ENCODE measurements at regions not wholly inside any gene's neighbourhood (a gene's known extent, or its start where the extent isn't known, plus 50 kb on each side); places are given as distances from the start of the nearest gene placed in this dataset.

GRCh38 chrX:148382983-148383382 lies 117.4 kb upstream of the AFF2 start:
- Mint-ChIP-seq H3K27me3 (no peaks in the 10 kb centered on the region), H3K9me3 (no peaks in the 10 kb centered on the region), H3K36me3 (no peaks in the 10 kb centered on the region), H3K27ac (no peak overlapping the region), H3K4me3 (no peak overlapping the region), H3K4me1 (peaks cover 10 to 24% (median 15%) of the 10 kb centered on the region in 3 donors)
- DNase-seq: no peak
- ATAC-seq (ENCODE audit: low read depth in 2 of 2): no peak

GRCh38 chrX:148385471-148385870 lies 114.9 kb upstream of the AFF2 start:
- Mint-ChIP-seq H3K27ac (no peak overlapping the region), H3K27me3 (no peaks in the 10 kb centered on the region), H3K4me1 (peaks cover 5 to 28% (median 11%) of the 10 kb centered on the region in 3 donors), H3K9me3 (no peaks in the 10 kb centered on the region), H3K4me3 (no peak overlapping the region), H3K36me3 (no peaks in the 10 kb centered on the region)
- ATAC-seq (ENCODE audit: low read depth in 2 of 2) (no peak), DNase-seq (no peak)

GRCh38 chrX:148389629-148390028 lies 110.8 kb upstream of the AFF2 start:
- H3K27ac Mint-ChIP-seq: peak overlapping the region in 4 of 6 donors; percentile 3 to 17 (median 10)
- H3K9me3 Mint-ChIP-seq: peaks cover 0 to 2% (median 0%) of the 10 kb centered on the region in 7 donors
- H3K4me3 Mint-ChIP-seq: peak overlapping the region in 2 of 8 donors; percentile 3 to 70
- DNase-seq (no peak), ATAC-seq (ENCODE audit: low read depth in 2 of 2) (peak in 1 of 2 donors; percentile 37)
- peaks cover 5 to 12% (median 6%) of the 10 kb centered on the region in 3 donors for H3K4me1 Mint-ChIP-seq
- no peaks in the 10 kb centered on the region for H3K27me3 Mint-ChIP-seq
- H3K36me3 Mint-ChIP-seq: no peaks in the 10 kb centered on the region

GRCh38 chrX:148412006-148412405 lies 88.4 kb upstream of the AFF2 start:
- H3K4me3 Mint-ChIP-seq: no peak overlapping the region

GRCh38 chrX:148416142-148416541 lies 84.3 kb upstream of the AFF2 start:
- peak; percentile 31 for DNase-seq
- Mint-ChIP-seq H3K36me3 (no peaks in the 10 kb centered on the region), H3K27ac (peak overlapping the region in 3 of 6 donors; percentile 35 to 86 (median 45)), H3K27me3 (peaks cover 0 to 11% (median 4%) of the 10 kb centered on the region in 3 donors), H3K9me3 (peaks cover 0 to 11% (median 2%) of the 10 kb centered on the region in 7 donors), H3K4me1 (peaks cover 0 to 16% (median 6%) of the 10 kb centered on the region in 3 donors), H3K4me3 (peak overlapping the region in 1 of 8 donors; percentile 45)
- ATAC-seq (ENCODE audit: low read depth in 2 of 2): peak; percentile 94 to 96

More at GRCh38 chrX:148412006-148412405, 88.4 kb upstream of the AFF2 start:
- no peak overlapping the region for H3K27ac Mint-ChIP-seq
- H3K4me1 Mint-ChIP-seq: peaks cover 0 to 12% (median 6%) of the 10 kb centered on the region in 3 donors
- H3K9me3 Mint-ChIP-seq: peaks cover 0 to 5% (median 0%) of the 10 kb centered on the region in 7 donors
- H3K36me3 Mint-ChIP-seq: no peaks in the 10 kb centered on the region
- no peak for DNase-seq
- H3K27me3 Mint-ChIP-seq: peaks cover 0 to 20% (median 15%) of the 10 kb centered on the region in 3 donors
- no peak for ATAC-seq (ENCODE audit: low read depth in 2 of 2)

GRCh38 chrX:148416931-148417330 lies 83.5 kb upstream of the AFF2 start:
- Mint-ChIP-seq H3K36me3 (no peaks in the 10 kb centered on the region), H3K9me3 (peaks cover 0 to 11% (median 2%) of the 10 kb centered on the region in 7 donors), H3K4me3 (no peak overlapping the region), H3K4me1 (peaks cover 0 to 16% (median 6%) of the 10 kb centered on the region in 3 donors), H3K27me3 (peaks cover 0 to 8% (median 4%) of the 10 kb centered on the region in 3 donors), H3K27ac (peak overlapping the region in 2 of 6 donors; percentile 45 to 86)
- no peak for ATAC-seq (ENCODE audit: low read depth in 2 of 2)
- no peak for DNase-seq

GRCh38 chrX:148417934-148418333 lies 82.5 kb upstream of the AFF2 start:
- no peak overlapping the region for H3K27ac Mint-ChIP-seq
- H3K9me3 Mint-ChIP-seq: peaks cover 0 to 7% (median 2%) of the 10 kb centered on the region in 7 donors
- DNase-seq: no peak
- H3K4me3 Mint-ChIP-seq: no peak overlapping the region
- no peaks in the 10 kb centered on the region for H3K27me3 Mint-ChIP-seq
- ATAC-seq (ENCODE audit: low read depth in 2 of 2): peak; percentile 20 to 24
- H3K4me1 Mint-ChIP-seq: peaks cover 0 to 16% (median 6%) of the 10 kb centered on the region in 3 donors
- H3K36me3 Mint-ChIP-seq: no peaks in the 10 kb centered on the region

- H3K36me3 Mint-ChIP-seq: no peaks in the 10 kb centered on the region
- H3K27ac Mint-ChIP-seq: no peak overlapping the region
- ATAC-seq (ENCODE audit: low read depth in 2 of 2) (no peak), DNase-seq (no peak)
- peaks cover 0 to 7% (median 2%) of the 10 kb centered on the region in 7 donors for H3K9me3 Mint-ChIP-seq
- H3K4me3 Mint-ChIP-seq: no peak overlapping the region
- peaks cover 0 to 4% (median 0%) of the 10 kb centered on the region in 3 donors for H3K4me1 Mint-ChIP-seq
- H3K27me3 Mint-ChIP-seq: peaks cover 0 to 1% (median 0%) of the 10 kb centered on the region in 3 donors
Observed at GRCh38 chrX:148422526-148422925, 77.9 kb upstream of the AFF2 start.

GRCh38 chrX:148424570-148424969 lies 75.8 kb upstream of the AFF2 start:
- Mint-ChIP-seq H3K9me3 (peaks cover 0 to 1% (median 0%) of the 10 kb centered on the region in 7 donors), H3K4me3 (no peak overlapping the region), H3K27ac (no peak overlapping the region), H3K36me3 (no peaks in the 10 kb centered on the region), H3K27me3 (peaks cover 0 to 3% (median 0%) of the 10 kb centered on the region in 3 donors), H3K4me1 (no peaks in the 10 kb centered on the region)
- no peak for ATAC-seq (ENCODE audit: low read depth in 2 of 2)
- DNase-seq: no peak

- H3K9me3 Mint-ChIP-seq: peaks cover 0 to 1% (median 0%) of the 10 kb centered on the region in 7 donors
- no peaks in the 10 kb centered on the region for H3K36me3 Mint-ChIP-seq
- DNase-seq (no peak), ATAC-seq (ENCODE audit: low read depth in 2 of 2) (no peak)
- H3K27me3 Mint-ChIP-seq: peaks cover 0 to 3% (median 0%) of the 10 kb centered on the region in 3 donors
- H3K4me1 Mint-ChIP-seq: no peaks in the 10 kb centered on the region
- peak overlapping the region in 1 of 6 donors; percentile 65 for H3K27ac Mint-ChIP-seq
- H3K4me3 Mint-ChIP-seq: no peak overlapping the region
Observed at GRCh38 chrX:148426467-148426866, 74.0 kb upstream of the AFF2 start.

- DNase-seq (no peak), ATAC-seq (ENCODE audit: low read depth in 2 of 2) (no peak)
- H3K27ac Mint-ChIP-seq: no peak overlapping the region
- peaks cover 0 to 8% (median 8%) of the 10 kb centered on the region in 3 donors for H3K27me3 Mint-ChIP-seq
- H3K4me3 Mint-ChIP-seq: no peak overlapping the region
- H3K36me3 Mint-ChIP-seq: no peaks in the 10 kb centered on the region
- H3K4me1 Mint-ChIP-seq: peaks cover 0 to 4% (median 0%) of the 10 kb centered on the region in 3 donors
- peaks cover 0 to 2% (median 0%) of the 10 kb centered on the region in 7 donors for H3K9me3 Mint-ChIP-seq
Observed at GRCh38 chrX:148441387-148441786, 59.0 kb upstream of the AFF2 start.

- H3K4me1 Mint-ChIP-seq: peaks cover 0 to 5% (median under 1%) of the 10 kb centered on the region in 3 donors
- no peak overlapping the region for H3K4me3 Mint-ChIP-seq
- no peak for DNase-seq
- no peak for ATAC-seq (ENCODE audit: low read depth in 2 of 2)
- no peaks in the 10 kb centered on the region for H3K36me3 Mint-ChIP-seq
- peak overlapping the region in 1 of 6 donors; percentile 7 for H3K27ac Mint-ChIP-seq
- peaks cover 0 to 13% (median 8%) of the 10 kb centered on the region in 3 donors for H3K27me3 Mint-ChIP-seq
- peaks cover 0 to 2% (median 0%) of the 10 kb centered on the region in 7 donors for H3K9me3 Mint-ChIP-seq
Observed at GRCh38 chrX:148443216-148443615, 57.2 kb upstream of the AFF2 start.

GRCh38 chrX:148448686-148449085 lies 51.7 kb upstream of the AFF2 start:
- peak; percentile 7 for DNase-seq
- peak; percentile 67 to 74 for ATAC-seq (ENCODE audit: low read depth in 2 of 2)
- Mint-ChIP-seq H3K4me1 (peaks cover 12 to 15% (median 13%) of the 10 kb centered on the region in 3 donors), H3K27me3 (peaks cover 0 to 13% (median 9%) of the 10 kb centered on the region in 3 donors), H3K27ac (peak overlapping the region in 1 of 6 donors; percentile 3), H3K4me3 (peak overlapping the region in 1 of 8 donors; percentile 0), H3K36me3 (no peaks in the 10 kb centered on the region), H3K9me3 (peaks cover 0 to 6% (median 0%) of the 10 kb centered on the region in 7 donors)

All from naive B cell (primary cell).